ENCODE measurements at regions not wholly inside any gene's neighbourhood (a gene's known extent, or its start where the extent isn't known, plus 50 kb on each side); places are given as distances from the start of the nearest gene placed in this dataset.

GRCh38 chr5:1726469-1726865 is 73.2 kb downstream of the MRPL36 start:
- in situ Hi-C loops (cut with MboI; ENCODE audit: low pct_unique_long_range_greater_than_20kb, low sequenced_read_pairs, unreplicated experiment), result no loop called here
- no peak for DNase-seq (ENCODE audit: low spot score)
- TF ChIP-seq CTCF (IDR thresholded peaks at IDR 0.05; ENCODE audit: extremely low read depth, insufficient read depth, missing control alignments), result no peak

- TF ChIP-seq CTCF (IDR thresholded peaks at IDR 0.05; ENCODE audit: extremely low read depth, insufficient read depth, missing control alignments), result no peak
- in situ Hi-C loops (cut with MboI; ENCODE audit: low pct_unique_long_range_greater_than_20kb, low sequenced_read_pairs, unreplicated experiment), result no loop called here
Measured at GRCh38 chr5:1725641-1726468, 73.8 kb downstream of the MRPL36 start.

GRCh38 chr5:1724822-1725602 is 74.6 kb downstream of the MRPL36 start:
- TF ChIP-seq CTCF (IDR thresholded peaks at IDR 0.05; ENCODE audit: extremely low read depth, insufficient read depth, missing control alignments), result no peak
- in situ Hi-C loops (cut with MboI; ENCODE audit: low pct_unique_long_range_greater_than_20kb, low sequenced_read_pairs, unreplicated experiment), result no loop called here
- DNase-seq (ENCODE audit: low spot score), result no peak

More at GRCh38 chr5:1725641-1726468, 73.8 kb downstream of the MRPL36 start:
- no peak for DNase-seq (ENCODE audit: low spot score)

GRCh38 chr5:1723957-1724821 is 75.4 kb downstream of the MRPL36 start:
- in situ Hi-C loops (cut with MboI; ENCODE audit: low pct_unique_long_range_greater_than_20kb, low sequenced_read_pairs, unreplicated experiment), result no loop called here
- no peak for DNase-seq (ENCODE audit: low spot score)
- no peak for TF ChIP-seq CTCF (IDR thresholded peaks at IDR 0.05; ENCODE audit: extremely low read depth, insufficient read depth, missing control alignments)

- in situ Hi-C loops (cut with MboI; ENCODE audit: low pct_unique_long_range_greater_than_20kb, low sequenced_read_pairs, unreplicated experiment), result no loop called here
- no peak for TF ChIP-seq CTCF (IDR thresholded peaks at IDR 0.05; ENCODE audit: extremely low read depth, insufficient read depth, missing control alignments)
- DNase-seq (ENCODE audit: low spot score), result no peak
Measured at GRCh38 chr5:1723476-1723875, 76.2 kb downstream of the MRPL36 start.

- in situ Hi-C loops (cut with MboI; ENCODE audit: low pct_unique_long_range_greater_than_20kb, low sequenced_read_pairs, unreplicated experiment), result no loop called here
- no peak for DNase-seq (ENCODE audit: low spot score)
- no peak for TF ChIP-seq CTCF (IDR thresholded peaks at IDR 0.05; ENCODE audit: extremely low read depth, insufficient read depth, missing control alignments)
Measured at GRCh38 chr5:1722877-1723276, 76.8 kb downstream of the MRPL36 start.
